SK-N-SH (cell line): ENCODE measurements at regions not wholly inside any gene's neighbourhood (a gene's known extent, or its start where the extent isn't known, plus 50 kb on each side); places are given as distances from the start of the nearest gene placed in this dataset.

Experiments used
- CTCF ChIP-seq: fragments of 200-600 bp; sonication (generic); IDR thresholded peaks from 2 replicates; pipeline ENCODE4 v1.6.1; 2017; ENCODE audit warnings: antibody characterized with exemption, mild to moderate bottlenecking, moderate library complexity
- FOXM1 ChIP-seq: IDR thresholded peaks from 2 replicates; pipeline ENCODE4 v1.4.0; 2012; ENCODE audit warnings: low read depth, mild to moderate bottlenecking
- MXI1 ChIP-seq: IDR thresholded peaks from 2 replicates; pipeline ENCODE4 v1.6.1; 2012; ENCODE audit warnings: mild to moderate bottlenecking, low read depth, low read length, improper control_type of control experiment
- TEAD4 ChIP-seq: IDR thresholded peaks from 2 replicates; pipeline ENCODE4 v1.4.0; 2012; ENCODE audit warnings: mild to moderate bottlenecking, borderline replicate concordance; ENCODE audit not compliant: insufficient read depth
- USF2 ChIP-seq: fragments of 150-350 bp; IDR thresholded peaks from 2 replicates; pipeline ENCODE4 v1.6.1; 2017; ENCODE audit warnings: antibody characterized with exemption, low read length, low read depth, borderline replicate concordance

DNA sequence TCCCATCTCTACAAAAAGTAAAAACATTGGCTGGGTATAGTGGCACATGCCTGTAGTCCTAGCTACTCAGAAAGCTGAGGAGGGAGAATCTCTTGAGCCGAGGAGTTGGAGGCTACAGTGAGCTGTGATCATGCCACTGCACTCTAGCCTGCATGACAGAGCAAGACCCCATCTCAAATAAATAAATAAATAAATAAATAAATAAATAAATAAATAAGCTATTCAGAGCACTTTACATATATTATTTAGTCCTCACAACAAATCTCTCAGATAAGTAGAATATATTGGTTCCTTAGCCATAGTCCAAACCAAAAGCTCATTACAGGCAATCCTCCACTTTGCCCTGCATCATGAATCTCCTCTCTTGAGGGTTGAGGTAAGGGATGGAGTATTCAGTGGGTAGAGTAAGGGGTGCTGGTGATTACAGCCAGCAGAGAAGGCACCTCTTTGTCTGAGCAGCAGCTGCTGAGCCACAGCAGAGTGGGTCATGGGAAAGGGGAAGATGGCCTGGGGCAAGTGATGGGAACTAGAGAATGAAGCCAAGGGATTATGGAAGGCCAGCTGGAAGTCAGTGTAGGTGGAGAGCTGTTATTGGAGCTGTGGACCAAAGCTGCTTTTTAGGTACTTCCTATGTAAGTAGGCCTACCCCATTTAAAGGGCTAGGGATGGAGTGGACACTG is 115.5 kb upstream of the ZNF644 start:
- TF ChIP-seq TEAD4 (no peak), USF2 (no peak), CTCF (no peak), FOXM1 (no peak), MXI1 (no peak)
